NOMO-1 treated with DMSO at 0.1 percent for 48 hours (cell line): ENCODE measurements at regions not wholly inside any gene's neighbourhood (a gene's known extent, or its start where the extent isn't known, plus 50 kb on each side); places are given as distances from the start of the nearest gene placed in this dataset.
"Not testable (repeated sequence)": the region's sequence is repeated elsewhere in the genome, so short reads cannot be mapped to it uniquely, and the experiment has no call there.

Experiments
- DNase-seq: peaks from one replicate; lab custom pipeline; 2025; ENCODE audit not compliant: unreplicated experiment; lab: John Stamatoyannopoulos, UW

DNA sequence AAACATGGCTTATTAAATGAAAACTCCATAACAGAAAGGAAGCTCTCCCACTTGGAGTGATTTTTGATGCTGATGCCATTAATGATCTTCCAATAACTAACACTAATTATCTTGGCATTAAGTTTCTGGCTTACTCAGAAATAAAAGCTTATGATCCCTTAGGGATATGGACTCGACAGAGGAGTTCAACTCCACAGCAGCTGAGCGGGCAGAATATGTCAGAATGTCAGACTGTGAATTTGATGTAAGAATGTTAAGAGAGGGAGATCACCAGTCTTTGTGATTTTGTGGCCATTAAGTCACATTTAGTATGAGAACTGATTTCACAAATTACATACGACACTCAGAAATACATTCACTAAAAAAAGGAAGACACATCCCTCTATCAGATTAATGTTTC lies 2244.0 kb downstream of the ARAP2 start:
- no peak for DNase-seq

DNA sequence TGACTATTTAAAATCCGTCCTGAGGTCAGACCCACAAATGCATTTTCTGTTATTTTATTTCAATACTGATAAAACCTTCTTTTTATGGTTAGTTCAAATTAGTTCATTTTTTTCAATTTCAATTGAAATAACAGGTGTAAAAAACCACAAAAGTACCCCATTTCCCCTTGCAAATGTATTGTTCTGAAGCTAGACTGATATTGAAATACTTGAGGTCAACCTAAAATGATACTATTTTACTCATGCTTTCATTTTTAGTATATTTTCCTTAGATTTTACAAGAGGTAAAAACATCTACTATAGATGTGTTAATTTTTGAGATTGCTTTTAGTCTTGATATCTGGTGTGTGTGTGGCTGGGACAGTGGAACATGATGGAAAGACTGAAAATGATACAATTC lies 2237.8 kb downstream of the ARAP2 start:
- DNase-seq, result not testable (repeated sequence)

DNA sequence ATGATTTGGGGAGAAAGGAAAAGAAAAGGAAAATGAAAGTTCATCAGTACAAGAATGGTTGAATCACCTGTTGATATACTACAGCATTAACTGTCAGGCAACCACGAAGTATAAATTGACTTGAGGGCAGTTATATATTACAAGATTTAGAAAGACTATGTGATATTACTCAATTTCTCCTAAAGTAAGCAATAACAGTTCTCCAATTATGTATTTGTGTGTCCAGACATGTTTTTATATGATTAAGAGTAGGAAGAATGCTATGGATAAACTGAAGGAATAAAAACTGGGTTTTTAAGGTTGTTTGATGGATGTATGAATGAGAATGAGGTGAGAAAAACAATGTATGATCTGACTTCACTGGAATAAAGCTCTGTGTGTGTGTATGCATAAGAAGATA lies 2234.4 kb downstream of the ARAP2 start:
- no peak for DNase-seq

DNA sequence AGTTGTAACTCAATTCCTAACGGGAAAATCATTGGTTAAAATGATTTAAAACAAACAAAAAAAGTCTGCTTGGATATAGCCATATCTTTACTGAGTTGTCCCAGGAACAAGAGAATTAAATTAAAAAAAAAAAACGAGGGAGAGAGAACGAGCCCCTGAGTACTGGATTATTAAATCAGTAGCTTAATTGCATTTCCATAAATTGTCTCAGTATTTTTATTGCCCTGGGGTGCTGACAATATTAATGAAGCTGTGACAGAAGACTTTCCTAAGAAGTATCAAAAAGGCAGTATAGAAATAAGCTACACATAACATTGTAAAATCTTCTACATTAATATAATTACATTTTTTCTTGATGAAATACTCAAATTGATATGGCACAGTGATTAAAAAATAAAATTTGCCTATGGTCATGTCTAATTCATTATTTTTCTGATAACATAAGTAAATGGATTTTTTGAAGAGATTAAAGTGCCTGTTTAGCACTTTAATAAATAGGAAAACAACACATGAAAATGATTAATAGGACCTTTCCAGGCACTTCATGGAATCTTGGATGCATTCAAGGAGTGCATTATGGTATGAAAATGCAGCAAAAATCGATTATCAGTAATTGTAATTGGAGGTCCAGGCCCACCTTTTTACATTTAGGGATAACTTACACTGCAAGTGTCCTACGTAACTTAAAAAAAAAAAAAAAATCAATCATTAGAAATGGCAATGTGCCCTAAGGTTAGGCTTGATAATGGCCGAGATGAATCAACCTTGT lies 2233.4 kb downstream of the ARAP2 start:
- DNase-seq, result no peak

DNA sequence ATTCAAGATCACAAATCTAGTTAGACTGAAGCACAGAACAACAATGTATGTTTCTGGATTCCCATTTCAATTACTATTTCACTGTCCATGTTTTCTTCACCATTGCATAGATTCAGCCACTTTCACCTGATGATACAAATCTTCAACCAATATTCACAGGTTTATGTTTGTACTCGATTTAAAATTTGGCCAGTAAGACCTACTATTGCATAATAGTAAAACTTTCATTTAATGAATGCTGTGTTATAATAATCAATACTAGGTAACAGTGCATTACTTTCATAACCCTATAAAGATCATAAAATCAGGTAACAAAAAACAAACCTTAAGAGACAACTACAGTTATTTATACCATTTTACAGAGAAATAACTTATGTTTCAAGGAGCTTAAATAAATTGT lies 2209.1 kb downstream of the ARAP2 start:
- no peak for DNase-seq

DNA sequence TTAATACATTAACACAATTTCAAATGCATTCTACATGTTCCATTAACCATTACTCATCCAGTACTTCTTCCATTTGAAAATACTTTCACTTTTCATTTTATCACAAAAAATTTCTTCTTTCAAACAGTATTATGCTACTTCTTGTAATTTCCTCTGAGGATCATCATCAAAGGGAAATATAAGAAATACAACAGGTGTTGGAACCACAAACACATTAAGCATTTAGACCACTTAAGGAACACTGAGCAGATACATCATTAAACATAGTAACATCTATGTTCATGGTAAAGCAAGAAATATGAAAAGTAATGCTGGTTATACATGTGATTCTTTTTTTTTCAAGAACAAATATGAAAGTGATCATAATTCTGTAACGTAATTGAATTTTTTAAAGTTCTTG lies 2207.0 kb downstream of the ARAP2 start:
- DNase-seq, result no peak

DNA sequence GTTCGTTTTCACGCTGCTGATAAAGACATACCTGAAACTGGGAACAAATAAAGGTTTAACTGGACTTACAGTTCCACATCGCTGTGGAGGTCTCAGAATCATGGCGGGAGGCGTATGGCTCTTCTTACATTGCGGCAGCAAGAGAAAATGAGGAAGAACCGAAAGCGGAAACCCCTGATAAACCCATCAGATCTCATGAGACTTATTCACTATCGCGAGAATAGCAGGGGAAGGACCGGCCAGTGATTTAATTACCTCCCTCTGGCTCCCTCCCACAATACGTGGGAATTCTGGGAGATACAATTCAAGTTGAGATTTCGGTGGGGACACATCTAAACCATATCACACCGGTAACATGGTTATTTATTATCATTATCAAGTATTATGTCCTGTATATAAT lies 2204.5 kb downstream of the ARAP2 start:
- DNase-seq, result no peak

DNA sequence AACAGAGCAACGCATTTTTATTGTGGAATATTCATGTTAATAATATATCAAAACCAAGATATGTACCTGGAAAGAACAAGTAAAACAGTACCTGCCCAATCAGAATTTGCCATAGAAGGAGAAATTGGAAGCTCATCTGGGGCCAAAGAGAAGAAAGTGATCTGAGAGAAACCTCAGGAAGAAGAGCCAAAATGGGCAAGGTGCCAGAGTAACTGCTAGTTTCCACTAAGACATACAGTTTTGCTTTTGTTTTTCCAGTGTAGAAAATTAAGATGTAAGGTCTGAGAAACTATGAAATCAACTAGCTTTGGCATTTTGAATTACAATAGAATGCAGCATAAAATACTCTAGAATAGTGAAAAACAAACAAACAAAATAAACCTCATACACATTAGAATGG lies 2201.2 kb downstream of the ARAP2 start:
- no peak for DNase-seq

DNA sequence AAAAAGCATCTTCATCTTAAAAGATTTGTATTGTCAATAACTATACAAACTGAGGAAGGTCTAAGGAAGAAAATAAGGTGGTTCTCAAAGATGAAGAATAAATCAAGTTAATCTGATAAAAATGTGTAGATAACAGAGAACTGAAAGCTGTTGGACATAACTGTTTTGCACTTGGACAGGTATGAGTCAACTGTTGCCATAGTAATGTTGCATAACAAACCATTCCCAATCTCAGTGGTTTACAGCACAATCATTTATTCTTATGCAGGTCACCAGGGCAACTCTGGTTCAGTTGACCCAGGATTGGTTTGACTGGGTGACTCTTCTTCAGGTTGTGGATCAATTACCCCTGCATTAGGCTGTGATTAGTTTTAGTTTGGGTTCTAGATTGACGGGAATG lies 2197.7 kb downstream of the ARAP2 start:
- no peak for DNase-seq

DNA sequence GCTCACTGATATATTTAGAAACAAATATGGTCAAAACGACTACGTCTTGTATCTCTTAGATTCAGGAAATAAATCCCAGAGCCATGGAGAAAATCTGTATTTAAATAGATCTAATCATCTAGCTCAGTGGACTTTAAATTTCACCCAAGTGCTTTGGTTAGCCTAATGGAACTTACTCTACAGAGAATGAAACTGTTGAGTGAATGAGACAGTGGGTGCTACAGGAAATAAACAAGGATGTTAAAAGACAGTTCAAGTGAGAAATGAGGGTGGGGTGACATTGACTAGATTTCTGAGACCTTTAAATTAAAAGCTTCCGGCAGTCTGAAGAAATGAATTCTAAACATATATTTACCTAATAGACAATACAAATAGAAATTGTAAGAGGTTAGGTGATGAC lies 2197.0 kb downstream of the ARAP2 start:
- no peak for DNase-seq

DNA sequence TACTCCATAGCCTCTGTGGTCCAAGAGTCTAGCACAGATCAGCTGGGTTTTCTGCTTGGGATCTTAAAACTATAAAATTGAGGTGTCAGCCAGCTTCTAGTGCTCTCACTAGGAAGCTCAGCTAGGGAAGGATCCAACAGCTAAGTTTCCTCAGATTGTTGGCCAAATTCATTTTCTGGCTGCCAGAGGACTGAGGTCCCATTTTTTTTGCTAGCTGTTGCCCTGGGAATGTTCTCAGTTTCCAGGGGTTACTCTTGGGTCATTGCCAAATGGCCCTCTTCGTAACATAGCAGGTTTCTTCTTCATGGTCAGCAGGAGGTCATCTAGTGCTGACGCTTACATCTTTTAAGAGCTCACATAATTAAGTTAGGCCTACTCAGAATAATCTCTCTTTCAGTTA lies 2178.2 kb downstream of the ARAP2 start:
- DNase-seq, result no peak

DNA sequence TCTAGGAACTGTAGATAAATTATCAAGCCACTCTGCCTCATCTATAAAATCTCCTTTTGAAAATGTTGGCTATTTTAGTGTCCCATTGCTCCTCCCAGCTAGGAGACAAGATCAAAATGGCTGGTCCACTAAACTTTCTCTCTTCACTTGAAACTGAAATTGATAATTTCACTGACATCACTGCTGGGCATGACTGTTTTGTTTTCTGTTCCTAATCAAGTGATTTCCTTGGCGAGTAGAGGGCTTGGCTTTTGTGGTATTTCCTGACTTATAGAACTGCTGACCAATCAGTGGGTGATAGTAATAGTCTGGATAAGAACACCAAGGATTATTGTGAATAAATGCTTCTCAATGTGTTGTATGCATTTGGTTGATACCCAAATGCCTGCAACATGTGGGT lies 2152.9 kb downstream of the ARAP2 start:
- no peak for DNase-seq

DNA sequence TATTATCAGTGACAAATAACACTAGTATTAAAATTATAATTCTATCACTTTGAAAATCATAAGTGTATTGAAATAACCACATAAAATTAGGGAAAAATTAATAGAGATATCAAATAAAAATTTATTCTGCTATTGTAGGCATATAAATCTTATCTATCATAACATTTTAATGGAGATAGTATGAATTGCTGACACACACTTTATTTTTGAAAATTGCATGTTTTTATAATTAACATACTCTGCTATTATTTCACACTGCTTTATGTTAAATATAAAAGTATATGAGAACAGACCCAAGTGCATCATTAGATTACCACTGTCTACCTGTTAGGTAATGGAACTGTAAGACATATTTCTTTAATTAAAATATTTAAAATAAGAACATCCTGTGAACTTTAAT lies 2150.2 kb downstream of the ARAP2 start:
- no peak for DNase-seq

DNA sequence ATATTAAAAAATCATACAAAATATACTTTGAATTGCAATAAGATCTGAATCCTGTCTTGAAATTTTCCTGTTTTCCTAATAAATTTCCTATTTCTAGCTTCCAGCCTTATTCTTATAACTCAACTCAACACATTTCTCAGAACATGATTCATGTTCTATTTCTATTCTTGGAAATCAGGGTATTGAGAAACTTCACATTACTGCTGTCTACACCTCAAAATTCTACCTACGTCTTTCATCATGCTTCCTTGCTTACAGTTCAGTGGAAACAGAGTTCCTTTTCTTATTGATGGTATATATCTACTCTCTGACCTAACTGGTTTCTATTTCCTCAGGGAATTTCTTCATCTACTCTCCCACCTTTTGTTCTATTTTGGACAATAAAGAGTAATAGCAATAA lies 2139.0 kb downstream of the ARAP2 start:
- DNase-seq, result peak; percentile 1

DNA sequence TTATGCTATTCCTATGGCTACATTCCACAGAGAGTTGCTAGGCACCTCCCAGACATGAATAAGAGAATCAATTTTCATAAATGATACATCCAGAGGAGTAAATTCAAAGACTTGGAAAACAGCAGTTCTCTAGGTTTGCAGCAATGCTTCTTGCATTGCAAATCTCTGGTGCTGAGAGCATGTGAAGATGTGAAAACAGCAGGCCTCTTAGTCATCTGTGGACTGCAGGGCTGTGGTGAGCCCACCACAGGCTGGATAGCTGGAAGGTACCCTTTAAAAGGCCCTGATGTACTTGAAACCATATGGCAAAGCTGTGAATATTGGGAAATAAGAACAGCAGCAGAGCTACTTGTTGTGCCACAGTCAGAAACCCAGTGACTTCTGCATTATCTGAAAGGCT lies 2135.9 kb downstream of the ARAP2 start:
- DNase-seq, result no peak

DNA sequence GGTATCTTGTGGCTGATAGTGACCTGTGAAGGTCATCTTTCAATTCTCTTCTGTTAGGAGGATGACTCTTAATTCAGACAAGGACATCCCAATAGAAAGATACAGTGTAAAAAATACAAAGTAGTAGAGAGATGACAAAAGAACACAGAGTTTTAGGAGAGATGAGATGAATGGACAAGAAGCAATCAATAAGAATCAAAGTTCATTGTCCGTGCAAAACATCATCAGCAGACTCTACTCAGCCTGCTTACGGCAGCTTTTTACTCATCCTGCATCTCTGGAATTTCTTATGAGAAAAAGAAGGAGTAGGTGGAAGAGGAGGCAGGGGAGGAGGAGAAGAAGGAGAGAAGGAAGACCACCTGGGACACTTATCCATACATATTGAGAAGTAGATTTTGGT lies 2131.7 kb downstream of the ARAP2 start:
- DNase-seq, result no peak

DNA sequence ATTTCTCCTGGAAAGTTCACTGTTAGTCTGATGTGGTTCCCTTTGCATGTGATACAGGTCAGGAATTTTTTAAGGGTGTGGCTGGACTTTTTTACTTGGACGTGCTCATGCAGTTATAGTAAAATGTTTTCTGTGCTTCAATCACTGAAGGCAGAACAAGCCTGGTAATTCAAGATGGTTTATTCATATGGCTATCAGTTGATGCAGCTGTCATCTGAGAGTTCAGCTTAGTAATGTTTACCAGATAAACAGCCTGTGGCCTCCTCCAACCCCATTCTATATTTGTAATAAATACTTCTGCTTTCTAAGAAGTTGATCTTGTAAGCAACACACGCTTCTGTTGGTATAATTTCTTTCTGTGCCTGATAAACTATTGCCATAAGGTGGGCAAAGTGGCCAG lies 2105.9 kb downstream of the ARAP2 start:
- DNase-seq, result no peak

DNA sequence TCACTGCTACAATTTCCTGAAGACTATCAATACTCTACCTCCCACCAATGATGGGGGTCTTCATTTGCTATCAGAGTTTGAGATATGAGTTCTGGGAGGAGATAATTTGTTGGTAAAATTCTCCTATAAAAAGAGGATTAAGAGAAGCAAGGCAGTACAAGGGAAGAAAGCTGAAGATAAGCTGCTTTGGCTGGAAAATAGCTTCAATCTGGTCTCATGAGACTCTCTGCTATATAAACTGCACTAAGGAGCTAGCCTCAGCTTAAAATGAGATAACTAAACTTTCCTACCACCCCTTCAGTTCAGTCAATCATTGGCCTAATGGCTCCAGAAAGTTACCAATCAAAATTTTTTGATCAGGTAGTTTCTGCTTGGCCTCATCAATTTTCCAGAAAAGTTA lies 2105.0 kb downstream of the ARAP2 start:
- DNase-seq, result no peak

DNA sequence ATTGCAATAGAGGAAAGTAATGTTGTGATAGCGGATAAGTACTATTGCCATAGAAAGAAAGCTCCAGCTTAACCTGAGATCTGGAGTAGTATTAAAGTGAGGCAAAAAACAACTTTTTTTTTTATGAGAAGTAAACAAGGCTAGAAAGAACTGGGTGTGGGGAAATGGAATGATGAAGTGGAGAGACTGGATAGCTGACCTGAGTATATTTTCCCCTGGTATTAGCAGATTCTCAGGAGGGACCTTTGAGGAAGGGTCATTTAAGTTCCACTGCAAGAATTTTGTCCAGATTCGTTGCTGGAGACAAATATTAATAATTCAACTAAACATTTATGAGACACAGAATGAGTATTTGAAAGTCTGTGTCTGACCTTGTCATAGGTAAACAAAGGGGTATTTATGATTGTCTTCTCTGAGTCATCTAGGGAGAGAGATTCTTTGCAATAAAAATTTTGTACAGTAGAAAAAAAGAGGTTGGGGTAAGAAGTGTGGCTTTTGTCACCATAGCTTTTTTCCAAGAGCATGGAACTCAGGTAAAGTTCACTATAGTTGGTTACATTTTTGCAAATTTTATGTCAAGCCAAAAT lies 2095.9 kb downstream of the ARAP2 start:
- DNase-seq, result no peak

DNA sequence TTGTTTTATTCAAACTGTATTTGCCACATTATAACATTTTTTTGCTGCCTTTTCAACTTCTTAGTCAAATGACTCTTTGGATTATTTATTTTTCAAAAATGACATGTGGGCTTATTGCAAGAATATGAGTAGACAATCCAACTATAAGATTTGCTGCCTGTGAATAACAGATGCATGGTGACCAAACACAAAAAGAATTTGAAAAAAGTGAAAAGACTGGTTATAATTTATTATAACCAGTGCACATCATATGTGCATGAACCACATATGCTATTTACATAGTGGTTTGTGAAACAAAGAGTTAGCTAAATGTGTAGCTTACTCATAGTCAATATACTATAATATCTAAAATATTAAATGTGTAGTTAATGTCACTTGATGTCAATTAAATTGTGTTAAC lies 2086.8 kb downstream of the ARAP2 start:
- DNase-seq, result no peak

DNA sequence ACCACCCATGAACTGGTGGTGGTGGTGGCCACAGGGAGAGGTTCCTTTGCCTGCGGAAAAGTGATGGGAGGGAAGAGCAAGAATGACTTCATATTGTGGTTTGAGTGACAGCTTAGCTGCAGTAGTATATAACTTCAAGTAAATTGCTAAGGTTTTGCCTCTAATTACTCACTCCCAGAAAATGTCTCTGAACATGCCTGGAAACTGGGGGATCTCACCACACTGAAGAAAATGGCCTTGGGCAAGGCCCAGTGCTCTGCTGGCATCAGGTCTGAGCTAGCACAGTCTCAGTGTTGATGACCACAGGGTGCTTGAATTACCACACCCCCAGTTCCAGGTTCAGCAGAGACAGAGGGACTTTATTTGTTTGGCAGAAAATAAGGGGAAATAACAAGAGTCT lies 2085.4 kb downstream of the ARAP2 start:
- no peak for DNase-seq

DNA sequence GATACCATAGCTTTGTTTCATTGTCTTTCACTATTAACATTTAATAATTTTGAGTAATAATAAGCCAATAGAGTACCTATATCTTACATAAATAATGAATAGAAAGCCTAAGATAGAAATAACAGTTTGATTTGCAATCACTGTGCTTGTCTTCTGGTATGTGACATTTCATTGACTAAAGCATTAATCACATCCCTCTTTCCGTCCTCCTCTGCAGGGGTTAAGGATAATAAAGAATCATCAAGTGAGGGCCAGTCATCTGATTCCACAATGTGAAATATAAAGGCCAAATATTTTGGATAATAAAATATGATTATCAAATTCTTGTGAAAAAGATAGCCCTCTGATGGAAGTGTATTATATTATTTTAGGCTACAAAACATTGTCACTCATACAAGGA lies 2073.4 kb downstream of the ARAP2 start:
- no peak for DNase-seq

DNA sequence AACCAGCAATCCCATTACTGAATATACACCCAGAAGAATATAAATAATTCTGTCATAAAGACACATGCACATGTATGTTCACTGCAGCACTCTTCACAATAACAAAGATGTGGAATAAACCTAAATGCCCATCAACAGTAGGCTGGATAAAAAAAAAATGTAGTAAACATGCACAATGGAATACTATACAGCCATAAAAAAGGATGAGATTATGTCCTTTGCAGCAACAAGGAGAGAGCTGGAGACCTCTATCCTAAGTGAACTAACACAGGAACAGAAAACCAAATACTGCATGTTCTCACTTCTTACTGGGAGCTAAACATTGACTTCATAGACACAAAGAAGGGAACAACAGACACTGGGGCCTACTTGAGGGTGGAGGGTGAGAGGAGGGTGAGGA lies 2067.7 kb downstream of the ARAP2 start:
- DNase-seq, result no peak
